Peyer's patch (tissue), 4 donors: ENCODE measurements at regions not wholly inside any gene's neighbourhood (a gene's known extent, or its start where the extent isn't known, plus 50 kb on each side); places are given as distances from the start of the nearest gene placed in this dataset.

Experiments
- DNase-seq, 3 donors: peaks; one replicate each; pipeline ENCODE4 v3.0.0-alpha.2; 2017 to 2019
- H3K27ac ChIP-seq, 4 donors: fragments of 200-600 bp; sonication (generic); one replicate each; pipeline ENCODE4 v1.5.1; 2016 to 2019
- H3K27me3 ChIP-seq, 2 donors: fragments of 200-600 bp; sonication (generic); one replicate each; pipeline ENCODE4 v1.5.1; 2019
- H3K36me3 ChIP-seq, 3 donors: fragments of 200-600 bp; sonication (generic); one replicate each; pipeline ENCODE4 v1.5.1; 2016 to 2019
- H3K4me1 ChIP-seq, 4 donors: fragments of 200-600 bp; sonication (generic); one replicate each; pipeline ENCODE4 v1.5.1; 2016 to 2019
- H3K4me3 ChIP-seq, 4 donors: fragments of 200-600 bp; sonication (generic); 1 replicate in 3 of 4; 2 replicates in 1 of 4; pipeline ENCODE4 v1.5.1; 2016 to 2019; ENCODE audit warnings: mild to moderate bottlenecking in 1 of 4
- H3K9me3 ChIP-seq, 4 donors: fragments of 200-600 bp; sonication (generic); one replicate each; pipeline ENCODE4 v1.5.1; 2016 to 2019; ENCODE audit warnings: mild to moderate bottlenecking in 1 of 4
- POLR2A ChIP-seq, 2 donors: fragments of 450-650 bp; IDR thresholded peaks; one replicate each; pipeline ENCODE4 v1.5.1; 2017; ENCODE audit warnings: antibody characterized with exemption in 2 of 2, mild to moderate bottlenecking in 2 of 2, moderate library complexity in 2 of 2
- TF ChIP-seq, protein P1 (sequence below), 6 experiments: fragments of 450-650 bp in 4 of 6; fragments of 200-600 bp in 2 of 6; sonication (generic) in 1 of 6; IDR thresholded peaks; one replicate each; pipeline ENCODE4 v1.5.1; 2017 to 2019; ENCODE audit warnings: antibody characterized with exemption in 6 of 6, mild to moderate bottlenecking in 3 of 6, moderate library complexity in 1 of 6

DNA sequence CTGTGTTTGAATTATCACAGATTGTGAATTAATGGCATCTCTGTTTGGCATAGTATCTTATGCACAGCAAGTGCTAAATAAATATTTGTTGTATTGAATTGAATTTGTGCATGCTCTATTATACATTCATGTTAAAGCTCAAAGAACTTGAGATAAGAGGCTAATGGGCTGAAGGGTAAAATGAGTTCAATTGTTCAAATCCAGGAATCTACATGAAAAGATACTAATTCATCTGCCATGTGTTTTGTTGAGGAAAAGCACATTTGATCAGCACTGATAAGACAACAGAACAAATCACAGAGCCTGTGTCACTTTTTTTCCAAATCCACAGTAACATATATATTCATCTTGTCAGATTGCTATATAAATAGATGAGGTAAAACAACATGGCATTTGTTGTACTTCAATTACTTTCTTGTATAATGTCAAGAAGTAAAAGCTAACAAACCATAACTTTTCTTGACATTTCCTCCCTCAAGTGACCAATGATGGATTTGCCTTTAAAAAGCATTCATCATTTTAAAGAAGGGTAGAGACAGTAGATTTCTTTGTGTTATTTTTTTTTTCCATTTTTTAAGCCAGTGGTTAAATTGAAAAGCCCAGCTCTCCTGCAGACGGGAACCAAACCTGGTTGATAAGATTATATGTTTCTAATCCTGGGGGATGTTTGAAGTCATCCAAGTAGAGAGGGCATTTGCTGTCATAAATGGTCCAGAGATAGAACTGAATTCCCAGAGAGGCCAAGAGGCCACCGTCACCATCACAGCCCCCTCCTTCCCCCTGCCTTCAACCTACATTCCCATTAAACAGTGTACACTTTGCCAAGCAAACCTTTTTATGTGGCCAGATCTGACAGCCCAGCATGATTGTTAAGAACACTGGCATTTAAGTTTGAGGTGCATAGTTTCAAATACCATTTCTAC is 123.0 kb downstream of the CHD9NB start:
- no peak for DNase-seq
- no peaks in the 10 kb centered on the region for H3K4me1 ChIP-seq
- TF ChIP-seq POLR2A (IDR thresholded peaks at IDR 0.05): no peak
- TF ChIP-seq, protein P1, sequence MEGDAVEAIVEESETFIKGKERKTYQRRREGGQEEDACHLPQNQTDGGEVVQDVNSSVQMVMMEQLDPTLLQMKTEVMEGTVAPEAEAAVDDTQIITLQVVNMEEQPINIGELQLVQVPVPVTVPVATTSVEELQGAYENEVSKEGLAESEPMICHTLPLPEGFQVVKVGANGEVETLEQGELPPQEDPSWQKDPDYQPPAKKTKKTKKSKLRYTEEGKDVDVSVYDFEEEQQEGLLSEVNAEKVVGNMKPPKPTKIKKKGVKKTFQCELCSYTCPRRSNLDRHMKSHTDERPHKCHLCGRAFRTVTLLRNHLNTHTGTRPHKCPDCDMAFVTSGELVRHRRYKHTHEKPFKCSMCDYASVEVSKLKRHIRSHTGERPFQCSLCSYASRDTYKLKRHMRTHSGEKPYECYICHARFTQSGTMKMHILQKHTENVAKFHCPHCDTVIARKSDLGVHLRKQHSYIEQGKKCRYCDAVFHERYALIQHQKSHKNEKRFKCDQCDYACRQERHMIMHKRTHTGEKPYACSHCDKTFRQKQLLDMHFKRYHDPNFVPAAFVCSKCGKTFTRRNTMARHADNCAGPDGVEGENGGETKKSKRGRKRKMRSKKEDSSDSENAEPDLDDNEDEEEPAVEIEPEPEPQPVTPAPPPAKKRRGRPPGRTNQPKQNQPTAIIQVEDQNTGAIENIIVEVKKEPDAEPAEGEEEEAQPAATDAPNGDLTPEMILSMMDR (IDR thresholded peaks at IDR 0.05): no peak
- H3K36me3 ChIP-seq: no peaks in the 10 kb centered on the region
- H3K4me3 ChIP-seq: no peak overlapping the region
- no peaks in the 10 kb centered on the region for H3K9me3 ChIP-seq
- no peaks in the 10 kb centered on the region for H3K27me3 ChIP-seq
- H3K27ac ChIP-seq: no peak overlapping the region

DNA sequence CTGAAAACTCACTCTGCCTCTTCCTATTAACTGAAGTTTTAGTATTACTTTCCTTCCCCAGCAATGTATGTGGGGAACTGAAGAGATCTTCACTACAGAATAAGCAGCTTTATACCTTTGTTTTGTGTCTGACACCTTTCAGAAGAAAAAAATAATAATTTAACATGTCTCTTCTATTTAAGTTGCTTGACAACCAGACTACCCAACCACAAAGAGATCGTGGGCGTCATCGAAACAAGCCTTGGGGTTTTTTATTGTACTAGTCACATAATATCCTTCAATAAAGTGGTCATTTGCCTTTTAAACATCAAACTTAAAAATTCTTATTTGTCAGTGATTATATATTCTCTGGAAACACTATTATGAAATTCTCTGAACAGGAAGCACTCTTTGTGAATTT is 123.7 kb downstream of the CHD9NB start:
- Histone ChIP-seq H3K36me3 (no peaks in the 10 kb centered on the region), H3K27ac (no peak overlapping the region), H3K27me3 (no peaks in the 10 kb centered on the region), H3K9me3 (no peaks in the 10 kb centered on the region), H3K4me1 (no peaks in the 10 kb centered on the region), H3K4me3 (no peak overlapping the region)
- no peak for DNase-seq
- no peak for TF ChIP-seq POLR2A (IDR thresholded peaks at IDR 0.05)
- TF ChIP-seq, protein P1 (IDR thresholded peaks at IDR 0.05): no peak

DNA sequence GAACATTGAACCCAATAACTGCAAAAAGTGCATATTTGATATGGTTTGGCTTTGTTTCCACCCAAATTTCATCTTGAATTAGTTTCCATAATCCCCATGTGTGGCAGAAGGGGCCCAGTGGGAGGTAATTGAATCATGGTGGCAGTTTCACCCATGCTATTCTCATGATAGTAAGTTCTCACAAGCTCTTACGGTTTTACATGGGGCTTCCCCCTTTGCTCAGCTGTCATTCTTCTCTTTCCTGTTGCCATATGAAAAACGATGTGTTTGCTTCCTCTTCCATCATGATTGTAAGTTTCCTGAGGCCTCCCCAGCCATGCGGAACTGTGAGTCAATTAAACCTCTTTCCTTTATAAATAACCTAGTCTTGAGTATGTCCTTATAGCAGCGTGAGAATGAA is 127.6 kb downstream of the CHD9NB start:
- no peaks in the 10 kb centered on the region for H3K36me3 ChIP-seq
- no peak overlapping the region for H3K27ac ChIP-seq
- no peaks in the 10 kb centered on the region for H3K9me3 ChIP-seq
- H3K4me3 ChIP-seq: no peak overlapping the region
- H3K27me3 ChIP-seq: no peaks in the 10 kb centered on the region
- TF ChIP-seq POLR2A (IDR thresholded peaks at IDR 0.05): no peak
- TF ChIP-seq, protein P1 (IDR thresholded peaks at IDR 0.05): no peak
- no peak for DNase-seq
- H3K4me1 ChIP-seq: no peaks in the 10 kb centered on the region

DNA sequence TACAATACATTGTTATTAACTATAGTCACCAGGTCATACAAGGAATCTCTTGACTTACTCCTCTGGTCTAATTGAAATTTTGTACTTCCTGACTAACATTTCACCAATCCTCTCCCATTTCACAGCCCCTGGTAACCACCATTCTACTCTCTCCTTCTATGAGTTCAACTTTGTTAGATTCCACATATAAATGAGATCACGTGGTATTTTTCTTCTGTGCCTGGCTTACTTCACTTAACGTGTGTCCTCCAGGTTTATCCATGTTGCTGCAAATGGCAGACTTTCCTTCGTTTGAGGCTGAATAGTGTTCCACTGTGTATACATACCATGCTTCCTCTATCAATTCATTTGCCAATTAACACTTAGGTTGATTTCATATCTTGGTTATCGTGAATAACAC is 128.5 kb downstream of the CHD9NB start:
- H3K36me3 ChIP-seq: no peaks in the 10 kb centered on the region
- no peak for DNase-seq
- TF ChIP-seq POLR2A (IDR thresholded peaks at IDR 0.05): no peak
- TF ChIP-seq, protein P1 (IDR thresholded peaks at IDR 0.05): no peak

DNA sequence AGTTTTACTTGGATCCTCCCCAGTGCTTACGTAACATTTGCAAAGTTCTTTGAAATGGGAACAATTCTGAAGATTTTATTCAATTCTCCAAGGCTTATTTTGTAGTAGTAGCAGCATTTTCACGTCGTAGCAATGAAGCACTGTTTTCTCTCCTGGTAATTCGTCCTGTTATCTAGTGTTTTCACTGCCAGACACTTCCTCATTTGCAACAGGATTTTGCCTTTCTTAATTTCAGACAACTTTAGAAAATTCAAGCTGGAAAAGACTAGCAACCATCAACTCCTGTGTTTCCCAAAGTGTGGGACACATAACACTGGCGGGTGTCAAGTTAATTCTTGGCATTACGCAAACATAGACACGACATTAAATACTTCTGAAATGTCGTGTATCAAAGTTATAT is 131.6 kb downstream of the CHD9NB start:
- Histone ChIP-seq H3K9me3 (no peaks in the 10 kb centered on the region), H3K27ac (no peak overlapping the region), H3K4me3 (no peak overlapping the region), H3K27me3 (no peaks in the 10 kb centered on the region), H3K4me1 (no peaks in the 10 kb centered on the region), H3K36me3 (no peaks in the 10 kb centered on the region)
- TF ChIP-seq, protein P1 (IDR thresholded peaks at IDR 0.05): no peak
- TF ChIP-seq POLR2A (IDR thresholded peaks at IDR 0.05): no peak
- DNase-seq: no peak

More for the DNA sequence above, 128.5 kb downstream of the CHD9NB start:
- Histone ChIP-seq H3K4me1 (no peaks in the 10 kb centered on the region), H3K9me3 (no peaks in the 10 kb centered on the region), H3K27me3 (no peaks in the 10 kb centered on the region), H3K4me3 (no peak overlapping the region), H3K27ac (no peak overlapping the region)
